ENCODE measurements at regions not wholly inside any gene's neighbourhood (a gene's known extent, or its start where the extent isn't known, plus 50 kb on each side); places are given as distances from the start of the nearest gene placed in this dataset.

- Mint-ChIP-seq H3K27me3 (no peaks in the 10 kb centered on the region), H3K27ac (peak overlapping the region; percentile 91), H3K4me3 (ENCODE audit: low read depth) (no peak overlapping the region), H3K4me1 (ENCODE audit: low read depth) (peaks cover 23% of the 10 kb centered on the region), H3K9me3 (ENCODE audit: low read depth) (peaks cover 5% of the 10 kb centered on the region), H3K36me3 (ENCODE audit: insufficient read depth) (no peaks in the 10 kb centered on the region)
- no peak for TF ChIP-seq CTCF (IDR thresholded peaks at IDR 0.05; ENCODE audit: unreplicated experiment)
- no peak for DNase-seq (ENCODE audit: low spot score, unreplicated experiment)
Measured at GRCh38 chr21:39029900-39030884, 153.1 kb downstream of the PSMG1 start.

- Mint-ChIP-seq H3K4me3 (ENCODE audit: low read depth) (no peak overlapping the region), H3K4me1 (ENCODE audit: low read depth) (peaks cover 23% of the 10 kb centered on the region), H3K9me3 (ENCODE audit: low read depth) (peaks cover 5% of the 10 kb centered on the region), H3K27ac (peak overlapping the region; percentile 74), H3K27me3 (no peaks in the 10 kb centered on the region), H3K36me3 (ENCODE audit: insufficient read depth) (no peaks in the 10 kb centered on the region)
- no peak for TF ChIP-seq CTCF (IDR thresholded peaks at IDR 0.05; ENCODE audit: unreplicated experiment)
- no peak for DNase-seq (ENCODE audit: low spot score, unreplicated experiment)
Measured at GRCh38 chr21:39029086-39029755, 154.0 kb downstream of the PSMG1 start.

GRCh38 chr21:39025198-39025597 lies 158.1 kb downstream of the PSMG1 start:
- Mint-ChIP-seq H3K27ac (no peak overlapping the region), H3K4me1 (ENCODE audit: low read depth) (peaks cover 12% of the 10 kb centered on the region), H3K4me3 (ENCODE audit: low read depth) (no peak overlapping the region), H3K36me3 (ENCODE audit: insufficient read depth) (no peaks in the 10 kb centered on the region), H3K9me3 (ENCODE audit: low read depth) (peaks cover 5% of the 10 kb centered on the region), H3K27me3 (peaks cover 2% of the 10 kb centered on the region)
- no peak for DNase-seq (ENCODE audit: low spot score, unreplicated experiment)
- TF ChIP-seq CTCF (IDR thresholded peaks at IDR 0.05; ENCODE audit: unreplicated experiment), result no peak

GRCh38 chr21:39024538-39024937 lies 158.7 kb downstream of the PSMG1 start:
- DNase-seq (ENCODE audit: low spot score, unreplicated experiment), result no peak
- no peak for TF ChIP-seq CTCF (IDR thresholded peaks at IDR 0.05; ENCODE audit: unreplicated experiment)
- no peak overlapping the region for H3K27ac Mint-ChIP-seq
- H3K9me3 Mint-ChIP-seq (ENCODE audit: low read depth), result peaks cover 5% of the 10 kb centered on the region
- peaks cover 2% of the 10 kb centered on the region for H3K27me3 Mint-ChIP-seq
- no peak overlapping the region for H3K4me3 Mint-ChIP-seq (ENCODE audit: low read depth)
- H3K4me1 Mint-ChIP-seq (ENCODE audit: low read depth), result peaks cover 9% of the 10 kb centered on the region
- no peaks in the 10 kb centered on the region for H3K36me3 Mint-ChIP-seq (ENCODE audit: insufficient read depth)

GRCh38 chr21:39022863-39023693 lies 160.2 kb downstream of the PSMG1 start:
- Mint-ChIP-seq H3K9me3 (ENCODE audit: low read depth) (peaks cover 5% of the 10 kb centered on the region), H3K27ac (no peak overlapping the region), H3K27me3 (peaks cover 2% of the 10 kb centered on the region), H3K4me3 (ENCODE audit: low read depth) (no peak overlapping the region), H3K36me3 (ENCODE audit: insufficient read depth) (no peaks in the 10 kb centered on the region), H3K4me1 (ENCODE audit: low read depth) (peaks cover 3% of the 10 kb centered on the region)
- no peak for DNase-seq (ENCODE audit: low spot score, unreplicated experiment)
- TF ChIP-seq CTCF (IDR thresholded peaks at IDR 0.05; ENCODE audit: unreplicated experiment), result peak; percentile 44

Measured in progenitor cell of endocrine pancreas (in vitro differentiated cells).